ENCODE measurements at regions not wholly inside any gene's neighbourhood (a gene's known extent, or its start where the extent isn't known, plus 50 kb on each side); places are given as distances from the start of the nearest gene placed in this dataset.

- H3K27ac ChIP-seq: no peak overlapping the region
- no peak for DNase-seq
- H3K36me3 ChIP-seq: no peaks in the 10 kb centered on the region
- H3K4me3 ChIP-seq: no peak overlapping the region
- H3K27me3 ChIP-seq: no peaks in the 10 kb centered on the region
- no peaks in the 10 kb centered on the region for H3K9me3 ChIP-seq
- intact Hi-C loops (cut with DNase I; ENCODE audit: low total_unique reads): no loop called here
- no peaks in the 10 kb centered on the region for H3K4me1 ChIP-seq
- TF ChIP-seq POLR2A (IDR thresholded peaks at IDR 0.05) (no peak), CTCF (IDR thresholded peaks at IDR 0.05) (no peak)
Measured at GRCh38 chr20:48552550-48552949, 275.2 kb downstream of the PREX1 start.

DNA sequence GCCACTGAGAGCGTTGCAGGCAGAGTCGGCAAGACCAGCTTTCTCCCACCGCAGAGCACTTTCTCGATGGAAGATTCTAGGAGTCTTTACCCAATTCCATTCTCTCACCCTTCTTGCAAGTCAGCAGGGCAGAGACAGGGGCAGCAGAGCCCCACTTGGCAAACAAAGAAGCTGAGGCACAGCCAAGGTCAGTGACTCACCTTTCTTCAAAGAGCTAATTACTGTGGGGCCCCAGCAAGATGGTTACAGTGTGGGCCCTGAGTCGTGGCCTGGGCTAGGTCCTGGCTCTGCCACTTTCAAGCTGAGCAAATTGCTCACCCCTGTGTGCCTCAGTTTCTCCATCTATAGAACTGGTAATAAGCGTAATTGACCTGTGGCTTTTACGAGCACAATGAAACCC, 277.0 kb downstream of the PREX1 start:
- H3K4me3 ChIP-seq: no peak overlapping the region
- no peak overlapping the region for H3K27ac ChIP-seq
- no peaks in the 10 kb centered on the region for H3K4me1 ChIP-seq

GRCh38 chr20:48547664-48548063, 280.1 kb downstream of the PREX1 start:
- TF ChIP-seq POLR2A (IDR thresholded peaks at IDR 0.05): no peak
- no peak for TF ChIP-seq CTCF (IDR thresholded peaks at IDR 0.05)
- DNase-seq: no peak

More for the DNA sequence above, 277.0 kb downstream of the PREX1 start:
- TF ChIP-seq POLR2A (IDR thresholded peaks at IDR 0.05) (no peak), CTCF (IDR thresholded peaks at IDR 0.05) (no peak)
- Histone ChIP-seq H3K9me3 (no peaks in the 10 kb centered on the region), H3K36me3 (no peaks in the 10 kb centered on the region), H3K27me3 (no peaks in the 10 kb centered on the region)
- DNase-seq: no peak
- intact Hi-C loops (cut with DNase I; ENCODE audit: low total_unique reads): no loop called here

DNA sequence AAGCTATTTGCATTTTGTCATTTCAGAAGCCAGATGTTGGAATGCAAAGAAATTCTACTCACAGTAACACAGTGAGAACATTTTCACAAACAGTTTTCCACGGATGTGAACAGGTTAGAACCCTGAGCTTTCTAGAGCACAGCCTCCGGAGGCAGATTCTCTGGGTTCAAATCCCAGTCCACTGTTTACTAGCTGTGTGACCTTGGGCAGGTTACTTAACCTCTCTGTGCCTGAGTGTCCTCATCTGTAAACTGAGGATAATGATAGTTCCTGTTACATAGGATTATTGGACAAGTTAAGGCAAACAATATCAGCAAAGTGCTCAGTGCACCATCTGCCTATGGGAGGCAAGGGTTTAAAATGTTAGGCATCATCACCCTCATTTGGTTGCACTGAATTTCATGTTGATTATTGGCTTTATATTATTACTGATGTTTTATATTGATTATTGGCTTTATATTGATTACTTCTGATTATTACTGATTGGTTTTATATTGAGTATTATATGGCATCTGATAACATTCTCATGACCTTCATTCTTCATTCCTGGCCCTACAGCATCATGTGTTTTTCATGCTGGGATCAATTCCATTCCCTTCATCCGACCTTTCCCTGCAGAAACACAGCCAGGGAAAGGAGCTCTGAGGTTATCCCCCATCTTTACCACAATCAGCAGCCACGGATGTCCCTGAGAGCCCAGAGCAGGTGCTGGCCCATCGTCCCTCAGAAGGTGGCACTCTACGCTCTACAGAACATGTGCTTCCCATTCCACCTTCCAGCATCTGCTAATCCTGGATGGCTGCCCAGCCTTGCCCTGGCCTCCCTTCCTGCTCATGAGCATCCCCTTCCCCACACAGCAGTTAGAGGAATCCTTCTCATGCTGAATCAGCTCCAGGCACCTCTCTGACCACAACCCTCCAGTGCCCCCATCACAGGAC, 283.1 kb downstream of the PREX1 start:
- H3K27me3 ChIP-seq: no peaks in the 10 kb centered on the region

More at GRCh38 chr20:48547664-48548063, 280.1 kb downstream of the PREX1 start:
- Histone ChIP-seq H3K9me3 (no peaks in the 10 kb centered on the region), H3K4me3 (no peak overlapping the region), H3K4me1 (no peaks in the 10 kb centered on the region), H3K27me3 (no peaks in the 10 kb centered on the region), H3K36me3 (no peaks in the 10 kb centered on the region), H3K27ac (no peak overlapping the region)
- intact Hi-C loops (cut with DNase I; ENCODE audit: low total_unique reads): no loop called here

More for the DNA sequence above, 283.1 kb downstream of the PREX1 start:
- Histone ChIP-seq H3K4me3 (no peak overlapping the region), H3K27ac (no peak overlapping the region), H3K36me3 (no peaks in the 10 kb centered on the region), H3K9me3 (no peaks in the 10 kb centered on the region), H3K4me1 (no peaks in the 10 kb centered on the region)
- intact Hi-C loops (cut with DNase I; ENCODE audit: low total_unique reads): no loop called here
- TF ChIP-seq CTCF (IDR thresholded peaks at IDR 0.05) (no peak), POLR2A (IDR thresholded peaks at IDR 0.05) (no peak)
- no peak for DNase-seq
